IMR-90 (cell line): ENCODE measurements at regions not wholly inside any gene's neighbourhood (a gene's known extent, or its start where the extent isn't known, plus 50 kb on each side); places are given as distances from the start of the nearest gene placed in this dataset.

Source experiments
- ATAC-seq: fragments of 200-7000 bp; cut with Tn5 transposase; 2 replicates; pipeline ENCODE4 v1.9.1; 2020; ENCODE audit warnings: low read depth, mild to moderate bottlenecking, moderate library complexity
- BruUV-seq: library from RNA; stranded (reverse); fragments of 400-500 nt; replicated peaks from 2 replicates; lab custom pipeline; 2021; lab: Mats Ljungman, UMichigan
- CTCF ChIA-PET: fragments of 300-600 bp; formaldehyde crosslinking; extraction: SDS; loops from one replicate; lab custom pipeline; 2021; ENCODE audit warnings: antibody characterized with exemption; lab: Yijun Ruan, JAX
- POLR2A ChIA-PET: fragments of 300-600 bp; sonication (Branson Sonifier 250); formaldehyde crosslinking; loops from one replicate; lab custom pipeline; 2022; ENCODE audit warnings: antibody characterized with exemption; ENCODE audit not compliant: unreplicated experiment; lab: Charles Lee
- DNase-seq: peaks from one replicate; pipeline ENCODE4 v3.0.0; 2013
- H2AFZ ChIP-seq: replicated peaks from 2 replicates; pipeline ENCODE3; 2013; ENCODE audit warnings: low read length, mild to moderate bottlenecking; ENCODE audit not compliant: poor library complexity
- H2AK5ac ChIP-seq: 2 replicates; pipeline ENCODE4 v1.6.1; 2013; ENCODE audit warnings: low read depth, low read length, inconsistent platforms
- H2AK9ac ChIP-seq: replicated peaks from 2 replicates; pipeline ENCODE3; 2013; ENCODE audit warnings: mild to moderate bottlenecking, low read depth, low read length, moderate library complexity; ENCODE audit not compliant: poor library complexity
- H2BK120ac ChIP-seq: 2 replicates; pipeline ENCODE4 v1.6.1; 2013; ENCODE audit warnings: low read depth, low read length, inconsistent platforms
- H2BK15ac ChIP-seq: 3 replicates; pipeline ENCODE4 v1.6.1; 2013; ENCODE audit warnings: low read depth, low read length, inconsistent platforms
- H2BK20ac ChIP-seq: 2 replicates; pipeline ENCODE4 v1.6.1; 2013; ENCODE audit warnings: low read depth, mild to moderate bottlenecking, inconsistent platforms, low read length, moderate library complexity
- H2BK5ac ChIP-seq: 2 replicates; pipeline ENCODE4 v1.6.1; 2013; ENCODE audit warnings: mild to moderate bottlenecking, low read depth, low read length, inconsistent platforms; ENCODE audit not compliant: poor library complexity, severe bottlenecking
- H3K14ac ChIP-seq: replicated peaks from 2 replicates; pipeline ENCODE4 v1.6.1; 2013; ENCODE audit warnings: low read depth, low read length, inconsistent platforms
- H3K18ac ChIP-seq: 2 replicates; pipeline ENCODE4 v1.6.1; 2013; ENCODE audit warnings: low read depth, low read length, control low read depth
- H3K23ac ChIP-seq: 2 replicates; pipeline ENCODE4 v1.6.1; 2013; ENCODE audit warnings: low read depth, low read length, inconsistent platforms
- H3K27ac ChIP-seq: 2 replicates; pipeline ENCODE4 v1.5.1; 2013; ENCODE audit warnings: mild to moderate bottlenecking, control low read depth, low read length; ENCODE audit not compliant: insufficient read depth
- H3K27me3 ChIP-seq: 2 replicates; pipeline ENCODE4 v1.6.1; 2013; ENCODE audit warnings: low read length; ENCODE audit not compliant: control insufficient read depth, insufficient read depth
- H3K36me3 ChIP-seq: 2 replicates; pipeline ENCODE4 v1.6.1; 2013; ENCODE audit warnings: low read length, mixed read lengths; ENCODE audit not compliant: control insufficient read depth, insufficient read depth
- H3K4ac ChIP-seq: 2 replicates; pipeline ENCODE4 v1.6.1; 2013; ENCODE audit warnings: low read depth, low read length, inconsistent platforms
- H3K4me1 ChIP-seq: 2 replicates; pipeline ENCODE4 v1.6.1; 2013; ENCODE audit warnings: low read length, mixed read lengths; ENCODE audit not compliant: control insufficient read depth, insufficient read depth
- H3K4me2 ChIP-seq: 2 replicates; pipeline ENCODE4 v1.6.1; 2013; ENCODE audit warnings: low read depth, mild to moderate bottlenecking, control low read depth, low read length, moderate library complexity
- H3K4me3 ChIP-seq: 2 replicates; pipeline ENCODE4 v1.5.1; 2013; ENCODE audit warnings: low read depth, mild to moderate bottlenecking, control low read depth, low read length, moderate library complexity; ENCODE audit not compliant: insufficient read depth
- H3K56ac ChIP-seq: 2 replicates; pipeline ENCODE4 v1.6.1; 2013; ENCODE audit warnings: low read length, inconsistent platforms; ENCODE audit not compliant: insufficient read depth; ENCODE audit errors: extremely low read depth
- H3K79me1 ChIP-seq, 2 experiments: 2 replicates each; pipeline ENCODE4 v1.6.1; 2013; ENCODE audit warnings: low read length in 2 of 2, inconsistent platforms in 1 of 2, low read depth in 1 of 2
- H3K9ac ChIP-seq: 2 replicates; pipeline ENCODE4 v1.6.1; 2013; ENCODE audit warnings: low read depth, low read length, control low read depth
- H3K9me1 ChIP-seq: 2 replicates; pipeline ENCODE4 v1.6.1; 2013; ENCODE audit warnings: low read length, inconsistent platforms; ENCODE audit not compliant: insufficient read depth
- H3K9me3 ChIP-seq: 2 replicates; pipeline ENCODE4 v1.6.1; 2013; ENCODE audit warnings: low read length; ENCODE audit not compliant: control insufficient read depth, insufficient read depth
- H4K20me1 ChIP-seq: 2 replicates; pipeline ENCODE4 v1.6.1; 2013; ENCODE audit warnings: low read length, inconsistent platforms; ENCODE audit not compliant: insufficient read depth
- H4K5ac ChIP-seq: 2 replicates; pipeline ENCODE4 v1.6.1; 2013; ENCODE audit warnings: mild to moderate bottlenecking, low read depth, low read length, control low read depth
- H4K8ac ChIP-seq, 2 experiments: 2 replicates each; pipeline ENCODE4 v1.6.1; 2013; ENCODE audit warnings: low read depth in 2 of 2, low read length in 2 of 2, control low read depth in 1 of 2, inconsistent platforms in 1 of 2
- H4K91ac ChIP-seq: 2 replicates; pipeline ENCODE4 v1.6.1; 2013; ENCODE audit warnings: low read depth, low read length, inconsistent platforms; ENCODE audit not compliant: insufficient read depth
- BHLHE40 ChIP-seq: fragments of 150-350 bp; IDR thresholded peaks from 2 replicates; pipeline ENCODE4 v1.6.1; 2016; ENCODE audit warnings: mild to moderate bottlenecking, low read depth, low read length
- CEBPB ChIP-seq: IDR thresholded peaks from 2 replicates; pipeline ENCODE4 v1.6.1; 2012; ENCODE audit warnings: low read depth, low read length, improper control_type of control experiment
- CHD1 ChIP-seq: IDR thresholded peaks from 2 replicates; pipeline ENCODE4 v1.6.1; 2012; ENCODE audit warnings: low read depth, low read length, improper control_type of control experiment
- CTCF ChIP-seq: conservative IDR thresholded peaks from 2 replicates; pipeline ENCODE4 v1.5.1; 2012; ENCODE audit warnings: mild to moderate bottlenecking, low read depth, low read length, improper control_type of control experiment
- ELK1 ChIP-seq: fragments of 150-350 bp; IDR thresholded peaks from 2 replicates; pipeline ENCODE4 v1.6.1; 2016; ENCODE audit warnings: low read depth, mild to moderate bottlenecking, low read length, moderate library complexity, borderline replicate concordance
- FOS ChIP-seq: fragments of 150-350 bp; IDR thresholded peaks from 2 replicates; pipeline ENCODE4 v1.6.1; 2016; ENCODE audit warnings: low read depth, low read length
- MAFK ChIP-seq: IDR thresholded peaks from 2 replicates; pipeline ENCODE4 v1.6.1; 2012; ENCODE audit warnings: low read depth, low read length, improper control_type of control experiment
- MAZ ChIP-seq: IDR thresholded peaks from 2 replicates; pipeline ENCODE4 v1.6.1; 2012; ENCODE audit warnings: low read depth, mild to moderate bottlenecking, low read length, improper control_type of control experiment, moderate library complexity, borderline replicate concordance
- NFE2L2 ChIP-seq: fragments of 150-350 bp; IDR thresholded peaks from 2 replicates; pipeline ENCODE4 v1.6.1; 2016; ENCODE audit warnings: low read depth, mild to moderate bottlenecking, low read length
- POLR2A ChIP-seq: IDR thresholded peaks from 2 replicates; pipeline ENCODE4 v1.6.1; 2012; ENCODE audit warnings: mild to moderate bottlenecking, low read depth, low read length
- RAD21 ChIP-seq: IDR thresholded peaks from 2 replicates; pipeline ENCODE4 v1.6.1; 2012; ENCODE audit warnings: low read length, improper control_type of control experiment
- RCOR1 ChIP-seq: IDR thresholded peaks from 2 replicates; pipeline ENCODE4 v1.6.1; 2012; ENCODE audit warnings: mild to moderate bottlenecking, low read length, improper control_type of control experiment; ENCODE audit not compliant: insufficient replicate concordance
- RFX5 ChIP-seq: IDR thresholded peaks from 2 replicates; pipeline ENCODE4 v1.8.0; 2012; ENCODE audit warnings: low read depth, mild to moderate bottlenecking, low read length, moderate library complexity
- USF2 ChIP-seq: fragments of 150-350 bp; IDR thresholded peaks from 2 replicates; pipeline ENCODE4 v1.6.1; 2017; ENCODE audit warnings: mild to moderate bottlenecking, antibody characterized with exemption, low read length, low read depth
- whole genome bisulfite sequencing, 2 experiments: methylation state at CpG; one replicate each; pipeline versions ENCODE4 v1.1.5 to v1.1.7; 2013; ENCODE audit warnings: missing lambda C conversion rate in 2 of 2; ENCODE audit not compliant: insufficient read length in 1 of 2; ENCODE audit errors: extremely low coverage in 2 of 2; 5-methylcytosine and 5-hydroxymethylcytosine counted together
- dilution Hi-C: fragments of 300-500 bp; cut with HindIII; formaldehyde crosslinking; loops from one replicate; pipeline ENCODE4 v1.14.3; 2018; ENCODE audit warnings: low sequenced_read_pairs; ENCODE audit not compliant: unreplicated experiment
- in situ Hi-C: fragments of 300-500 bp; cut with MboI; formaldehyde crosslinking; loops from 3 replicates; pipeline ENCODE4 v1.14.3; 2019; ENCODE audit warnings: low sequenced_read_pairs, inconsistent platforms, mixed read lengths
- intact Hi-C: fragments of 100-400 bp; cut with micrococcal nuclease; formaldehyde crosslinking; loops from 2 replicates; pipeline ENCODE4 v1.10.0; 2022

GRCh38 chr9:14418301-14418940 lies 104.5 kb upstream of the NFIB start:
- Histone ChIP-seq H3K79me1 (no peaks in the 10 kb centered on the region), H4K5ac (no peak overlapping the region), H2BK20ac (no peak overlapping the region), H3K56ac (no peak overlapping the region), H3K9me3 (peaks cover 7% of the 10 kb centered on the region), H2AFZ (no peak overlapping the region), H4K8ac (no peak overlapping the region), H3K36me3 (no peaks in the 10 kb centered on the region), H2BK5ac (no peak overlapping the region), H2AK5ac (no peak overlapping the region), H3K23ac (no peak overlapping the region), H3K14ac (no peak overlapping the region), H3K4me3 (no peak overlapping the region), H2BK15ac (no peak overlapping the region), H2AK9ac (no peak overlapping the region), H3K9me1 (no peaks in the 10 kb centered on the region), H3K27ac (no peak overlapping the region), H3K27me3 (peaks cover 46% of the 10 kb centered on the region), H3K9ac (no peak overlapping the region), H3K4ac (no peak overlapping the region), H3K18ac (no peak overlapping the region), H4K91ac (no peak overlapping the region), H2BK120ac (no peak overlapping the region), H3K4me2 (no peak overlapping the region), H4K20me1 (peaks cover 8% of the 10 kb centered on the region; the same call in 1 of the 2 replicates), H3K4me1 (peaks cover 4% of the 10 kb centered on the region)
- DNase-seq (no peak), ATAC-seq (no peak)
- in situ Hi-C loops (no loop called here), dilution Hi-C loops (no loop called here), intact Hi-C loops (loop anchor here (10.0 kb wide), 1 partner anchor 164 kb away; no protein-coding TSS in a partner anchor)
- 83% methylated on average over 1 of the region's 5 CpGs; no CpG with 5 or more reads in 1 of the 2 experiments for WGBS, 2 experiments
- no TSS peak for BruUV-seq
- CTCF ChIA-PET: no interaction called here
- POLR2A ChIA-PET: no interaction called here
- no peak for TF ChIP-seq RAD21
- no peak for TF ChIP-seq ELK1
- no peak for TF ChIP-seq RCOR1
- TF ChIP-seq NFE2L2: no peak
- TF ChIP-seq BHLHE40: no peak
- no peak for TF ChIP-seq MAFK
- no peak for TF ChIP-seq FOS
- TF ChIP-seq CEBPB: no peak
- no peak for TF ChIP-seq CHD1
- no peak for TF ChIP-seq POLR2A
- no peak for TF ChIP-seq CTCF
- no peak for TF ChIP-seq RFX5
- no peak for TF ChIP-seq USF2
- TF ChIP-seq MAZ: no peak
